ENCODE measurements at regions not wholly inside any gene's neighbourhood (a gene's known extent, or its start where the extent isn't known, plus 50 kb on each side); places are given as distances from the start of the nearest gene placed in this dataset.

- ChIA-PET POLR2A (no interaction called here), CTCF (interaction anchor here (1.0 kb wide), 1 partner anchor 61 kb away, joined by 3 read pairs; no protein-coding TSS in a partner anchor)
- TF ChIP-seq LEF1 (IDR thresholded peaks at IDR 0.05; ENCODE audit: borderline replicate concordance) (no peak), FOXA1 (IDR thresholded peaks at IDR 0.05) (no peak), HDGF (IDR thresholded peaks at IDR 0.05; ENCODE audit: borderline replicate concordance) (no peak), L3MBTL2 (conservative IDR thresholded peaks at IDR 0.05) (no peak), SUZ12 (IDR thresholded peaks at IDR 0.05) (no peak), SP1 (IDR thresholded peaks at IDR 0.05) (no peak)
- TF ChIP-seq, protein P1, sequence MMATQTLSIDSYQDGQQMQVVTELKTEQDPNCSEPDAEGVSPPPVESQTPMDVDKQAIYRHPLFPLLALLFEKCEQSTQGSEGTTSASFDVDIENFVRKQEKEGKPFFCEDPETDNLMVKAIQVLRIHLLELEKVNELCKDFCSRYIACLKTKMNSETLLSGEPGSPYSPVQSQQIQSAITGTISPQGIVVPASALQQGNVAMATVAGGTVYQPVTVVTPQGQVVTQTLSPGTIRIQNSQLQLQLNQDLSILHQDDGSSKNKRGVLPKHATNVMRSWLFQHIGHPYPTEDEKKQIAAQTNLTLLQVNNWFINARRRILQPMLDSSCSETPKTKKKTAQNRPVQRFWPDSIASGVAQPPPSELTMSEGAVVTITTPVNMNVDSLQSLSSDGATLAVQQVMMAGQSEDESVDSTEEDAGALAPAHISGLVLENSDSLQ (IDR thresholded peaks at IDR 0.05) = no peak
- no peak for DNase-seq (ENCODE audit: extremely low spot score)
These were observed 50.4 kb upstream of the FMOD start for GRCh38 chr1:203401199-203401877.

- no peak for TF ChIP-seq FOXA1 (IDR thresholded peaks at IDR 0.05)
- no peak for TF ChIP-seq SP1 (IDR thresholded peaks at IDR 0.05)
- no peak for TF ChIP-seq TARDBP (IDR thresholded peaks at IDR 0.05)
- no peak for TF ChIP-seq ARNT (IDR thresholded peaks at IDR 0.05)
- TF ChIP-seq NFRKB (IDR thresholded peaks at IDR 0.05) = no peak
- no peak for TF ChIP-seq CTBP1 (IDR thresholded peaks at IDR 0.05; ENCODE audit: borderline replicate concordance)
- TF ChIP-seq FOXM1 (IDR thresholded peaks at IDR 0.05; ENCODE audit: borderline replicate concordance) = no peak
- TF ChIP-seq L3MBTL2 (conservative IDR thresholded peaks at IDR 0.05) = no peak
- no peak for TF ChIP-seq ZNF384 (IDR thresholded peaks at IDR 0.05)
- no peak for TF ChIP-seq FOXK2 (IDR thresholded peaks at IDR 0.05)
- ChIA-PET CTCF (interaction anchor here (1.0 kb wide), 1 partner anchor 62 kb away, joined by 3 read pairs; no protein-coding TSS in a partner anchor), POLR2A (no interaction called here)
- DNase-seq (ENCODE audit: extremely low spot score) = no peak
These were observed 51.2 kb upstream of the FMOD start for GRCh38 chr1:203402152-203402551.

GRCh38 chr1:203402629-203403337 is 51.9 kb upstream of the FMOD start:
- no peak for DNase-seq (ENCODE audit: extremely low spot score)

GRCh38 chr1:203403586-203403985 is 52.7 kb upstream of the FMOD start:
- DNase-seq (ENCODE audit: extremely low spot score) = no peak
- ChIA-PET CTCF (no interaction called here), POLR2A (no interaction called here)
- TF ChIP-seq FOXM1 (IDR thresholded peaks at IDR 0.05; ENCODE audit: borderline replicate concordance) (no peak), HDGF (IDR thresholded peaks at IDR 0.05; ENCODE audit: borderline replicate concordance) (no peak), FOXK2 (IDR thresholded peaks at IDR 0.05) (no peak), ZNF384 (IDR thresholded peaks at IDR 0.05) (no peak), NFRKB (IDR thresholded peaks at IDR 0.05) (no peak), LEF1 (IDR thresholded peaks at IDR 0.05; ENCODE audit: borderline replicate concordance) (no peak), TARDBP (IDR thresholded peaks at IDR 0.05) (no peak), SUZ12 (IDR thresholded peaks at IDR 0.05) (no peak), L3MBTL2 (conservative IDR thresholded peaks at IDR 0.05) (no peak)
- TF ChIP-seq, protein P1 (IDR thresholded peaks at IDR 0.05) = no peak

More at GRCh38 chr1:203402629-203403337, 51.9 kb upstream of the FMOD start:
- TF ChIP-seq FOXK2 (IDR thresholded peaks at IDR 0.05) (no peak), NFRKB (IDR thresholded peaks at IDR 0.05) (no peak), HDGF (IDR thresholded peaks at IDR 0.05; ENCODE audit: borderline replicate concordance) (no peak), CTBP1 (IDR thresholded peaks at IDR 0.05; ENCODE audit: borderline replicate concordance) (no peak), ARNT (IDR thresholded peaks at IDR 0.05) (no peak), ELF4 (IDR thresholded peaks at IDR 0.05) (no peak), ZNF384 (IDR thresholded peaks at IDR 0.05) (no peak), L3MBTL2 (conservative IDR thresholded peaks at IDR 0.05) (no peak), LEF1 (IDR thresholded peaks at IDR 0.05; ENCODE audit: borderline replicate concordance) (no peak), SUZ12 (IDR thresholded peaks at IDR 0.05) (no peak)
- TF ChIP-seq, protein P1 (IDR thresholded peaks at IDR 0.05) = no peak
- CTCF ChIA-PET = no interaction called here
- POLR2A ChIA-PET = no interaction called here

DNA sequence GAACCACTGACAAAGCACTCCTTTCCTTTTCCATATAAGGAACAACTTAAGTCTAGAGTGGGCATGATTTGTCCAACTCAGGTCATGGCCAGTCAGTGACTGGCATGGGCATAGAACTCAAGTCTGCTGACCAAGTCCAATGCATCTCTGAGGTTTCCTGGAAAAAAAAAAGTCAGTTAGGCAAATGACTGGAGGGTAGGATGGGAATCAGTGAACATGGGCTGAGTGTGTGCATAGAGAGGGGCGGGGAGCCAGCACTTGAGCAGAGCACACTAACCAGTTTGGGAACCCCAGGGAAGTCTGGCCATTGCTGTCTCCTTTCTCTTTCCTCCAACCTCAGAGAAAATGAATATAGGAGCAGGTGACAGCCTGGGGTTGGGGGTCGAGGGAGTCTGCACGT is 53.6 kb upstream of the FMOD start:
- DNase-seq (ENCODE audit: extremely low spot score) = no peak
- TF ChIP-seq HDGF (IDR thresholded peaks at IDR 0.05; ENCODE audit: borderline replicate concordance) (no peak), ARNT (IDR thresholded peaks at IDR 0.05) (no peak), LEF1 (IDR thresholded peaks at IDR 0.05; ENCODE audit: borderline replicate concordance) (no peak), ZNF384 (IDR thresholded peaks at IDR 0.05) (no peak), TARDBP (IDR thresholded peaks at IDR 0.05) (no peak), NFRKB (IDR thresholded peaks at IDR 0.05) (no peak), ELF4 (IDR thresholded peaks at IDR 0.05) (no peak), FOXM1 (IDR thresholded peaks at IDR 0.05; ENCODE audit: borderline replicate concordance) (no peak)
- TF ChIP-seq, protein P1 (IDR thresholded peaks at IDR 0.05) = no peak
- ChIA-PET CTCF (no interaction called here), POLR2A (no interaction called here)
